Activated CD4-positive, alpha-beta T cell treated with anti-CD3 and anti-CD28 coated beads, Interleukin-2, Interleukin-4, amounts not matched to agents 100 ng/mL and 50 ng/mL, durations not matched to agents 16 hours and 8 hours (primary cell): ENCODE measurements at regions not wholly inside any gene's neighbourhood (a gene's known extent, or its start where the extent isn't known, plus 50 kb on each side); places are given as distances from the start of the nearest gene placed in this dataset.
"Not testable (repeated sequence)": the region's sequence is repeated elsewhere in the genome, so short reads cannot be mapped to it uniquely, and the experiment has no call there.

ENCODE experiments used
- DNase-seq: peaks from one replicate; pipeline ENCODE4 v3.0.0-alpha.2; 2020; ENCODE audit warnings: low spot score

GRCh38 chr6:152811785-152812184, 61.2 kb downstream of the VIP start:
- no peak for DNase-seq

- no peak for DNase-seq
Observed at GRCh38 chr6:152815230-152815872, 64.8 kb downstream of the VIP start.

DNA sequence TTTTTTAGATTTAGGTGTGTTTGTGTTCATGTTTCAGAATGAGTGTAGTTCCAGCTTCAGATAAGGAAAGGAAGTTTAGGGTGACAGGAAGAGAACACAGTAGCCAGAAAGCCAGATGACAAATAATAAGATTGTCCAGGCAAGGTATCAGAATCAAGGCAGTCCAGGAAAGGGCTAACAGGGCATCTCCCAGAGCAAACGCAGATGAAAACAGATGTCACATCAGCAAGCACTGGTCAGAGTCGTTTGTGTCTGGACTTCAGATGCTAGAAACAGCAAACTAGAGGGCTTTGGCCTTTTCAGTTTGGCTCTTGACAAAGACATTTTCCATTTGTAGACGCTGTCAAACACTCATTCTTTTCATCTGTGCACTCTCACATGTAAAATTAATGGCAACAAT, 65.5 kb downstream of the VIP start:
- no peak for DNase-seq

DNA sequence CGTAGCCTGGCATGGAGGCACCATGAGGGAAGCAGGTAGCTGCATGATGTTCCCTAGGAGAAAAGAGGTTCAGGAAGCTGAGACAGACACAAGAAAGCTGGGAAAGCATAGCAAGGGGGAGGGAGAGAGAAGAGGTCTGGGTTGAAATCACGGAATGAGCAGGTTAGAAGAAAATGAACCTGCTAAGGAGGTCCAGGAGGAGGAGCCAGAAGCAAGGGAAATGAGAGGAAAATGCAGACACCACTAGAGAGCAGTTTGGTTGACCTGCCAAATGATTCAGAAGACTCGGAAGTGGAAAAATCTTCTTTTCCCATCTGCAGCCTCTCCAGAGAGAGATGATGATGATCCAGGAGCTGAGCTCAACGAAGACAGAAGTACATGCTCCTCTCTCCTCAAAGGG, 70.9 kb downstream of the VIP start:
- no peak for DNase-seq

GRCh38 chr6:152824666-152825065, 74.1 kb downstream of the VIP start:
- DNase-seq = no peak

DNA sequence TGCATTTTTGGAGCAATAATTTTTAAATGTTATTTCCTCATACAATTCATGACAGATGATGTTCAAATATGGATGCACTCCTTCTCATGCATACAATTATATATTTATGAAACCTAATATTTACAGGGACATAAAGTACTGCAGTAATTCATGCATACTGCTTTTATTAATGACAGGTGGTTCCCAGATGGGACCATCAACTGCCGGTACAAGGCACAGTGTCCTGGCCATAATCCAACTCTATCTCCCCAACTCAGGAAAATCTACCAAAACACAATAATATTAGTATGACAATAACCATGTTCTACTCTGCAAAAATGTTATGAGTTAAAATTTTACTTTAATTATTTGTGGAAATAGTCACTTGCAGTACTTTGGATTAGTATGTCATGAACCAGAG, 77.8 kb downstream of the VIP start:
- no peak for DNase-seq

- DNase-seq = not testable (repeated sequence)
Observed at GRCh38 chr6:152834366-152834765, 83.8 kb downstream of the VIP start.

- no peak for DNase-seq
Observed at GRCh38 chr6:152836523-152836922, 85.9 kb downstream of the VIP start.

DNA sequence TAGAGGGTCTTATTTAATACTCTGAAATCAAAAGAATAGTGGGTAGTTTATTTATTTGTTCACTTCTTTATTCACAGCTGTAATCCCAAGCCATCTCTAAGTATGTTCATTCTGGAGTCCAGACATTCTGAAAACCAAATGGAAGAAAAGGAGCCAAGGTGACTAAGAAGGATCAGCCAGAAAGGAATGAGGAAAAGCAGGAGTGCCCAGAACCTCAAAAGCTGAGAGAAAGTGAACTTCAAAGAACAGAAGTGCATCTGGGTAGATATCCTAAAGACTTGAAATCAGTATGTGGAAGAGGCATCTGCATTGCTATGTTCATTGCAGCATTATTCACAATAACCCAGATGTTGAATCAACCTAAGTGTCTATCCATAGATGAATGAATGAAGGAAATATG, 94.8 kb downstream of the VIP start:
- no peak for DNase-seq

- no peak for DNase-seq
Observed at GRCh38 chr6:152846825-152847224, 96.2 kb downstream of the VIP start.

- DNase-seq = no peak
Observed at GRCh38 chr6:152848919-152849318, 98.3 kb downstream of the VIP start.

- no peak for DNase-seq
Observed at GRCh38 chr6:152854086-152854795, 103.6 kb downstream of the VIP start.

- DNase-seq = no peak
Observed at GRCh38 chr6:152858141-152858540, 107.5 kb downstream of the VIP start.

DNA sequence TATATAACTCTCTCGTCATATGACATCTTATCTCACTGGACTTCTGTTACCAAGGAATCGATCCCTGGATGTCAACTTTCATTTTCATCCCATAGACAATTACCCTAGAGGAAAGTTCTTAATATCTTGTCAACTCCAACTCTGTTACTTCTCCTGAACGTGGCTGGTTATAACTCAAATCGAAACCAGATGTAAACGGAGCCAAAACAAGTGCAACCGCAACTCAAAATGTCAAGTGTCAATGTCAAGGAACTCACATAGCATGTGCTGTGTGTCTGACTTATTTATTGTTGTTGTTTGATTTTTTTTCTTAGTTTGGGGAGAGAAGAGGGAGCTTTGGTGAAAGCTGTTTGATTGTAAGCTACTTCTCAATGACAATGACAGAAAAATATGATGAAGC, 108.6 kb downstream of the VIP start:
- no peak for DNase-seq

DNA sequence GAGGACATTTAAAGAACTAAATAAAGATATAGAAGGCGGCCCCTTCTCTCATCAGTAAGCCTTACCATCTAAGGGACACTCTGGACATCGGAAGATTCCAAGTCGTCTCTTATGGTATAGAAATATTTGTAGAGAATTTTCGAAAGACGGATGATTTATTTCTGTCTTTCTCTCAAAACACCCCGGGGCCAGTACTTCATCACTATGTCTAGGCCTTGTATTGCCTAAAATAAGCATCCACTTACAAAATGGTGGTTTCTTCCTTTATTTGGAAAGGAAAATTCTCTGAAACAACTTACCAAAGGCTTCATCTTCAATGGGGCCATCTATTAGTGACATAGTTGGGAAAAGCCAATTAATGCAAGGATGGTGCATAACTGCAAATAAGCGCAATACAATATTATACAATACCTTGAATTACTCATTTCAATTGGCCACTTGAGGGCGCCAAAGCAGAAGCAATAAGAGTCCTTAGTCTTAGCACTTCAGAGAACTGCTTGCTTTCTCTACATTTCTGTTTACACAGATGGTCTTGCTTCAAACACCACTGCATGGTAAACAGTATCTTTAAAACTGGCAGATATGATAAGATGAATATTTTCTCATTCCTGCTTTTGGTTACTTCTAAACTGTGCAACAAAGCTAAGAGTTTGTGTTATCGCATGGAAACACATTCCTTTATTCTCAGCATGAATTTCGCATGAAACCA, 113.2 kb downstream of the VIP start:
- peak; percentile 64 for DNase-seq

GRCh38 chr6:152874267-152874666, 108.6 kb downstream of the FBXO5 start:
- DNase-seq = no peak

- no peak for DNase-seq
Observed at GRCh38 chr6:152874846-152875568, 107.8 kb downstream of the FBXO5 start.

DNA sequence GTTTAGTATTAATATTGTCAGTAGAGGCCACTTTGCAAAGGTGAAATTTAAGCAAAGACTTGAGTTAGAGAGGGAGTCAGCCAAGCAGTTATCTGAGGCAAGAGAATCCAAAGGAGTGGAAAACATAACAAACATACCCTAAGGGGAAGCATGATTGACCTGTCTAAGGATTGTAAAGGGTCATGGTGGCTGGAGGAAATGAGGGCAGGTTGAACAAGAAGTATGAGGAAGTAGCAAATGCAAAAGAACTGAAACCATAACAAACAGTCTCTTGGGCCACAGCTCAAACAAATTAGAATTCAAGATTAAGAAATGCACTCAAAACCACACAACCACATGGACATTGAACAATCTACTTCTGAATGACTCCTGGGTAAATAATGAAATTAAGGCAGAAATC, 103.2 kb downstream of the FBXO5 start:
- no peak for DNase-seq

GRCh38 chr6:152893187-152893586, 89.7 kb downstream of the FBXO5 start:
- no peak for DNase-seq

DNA sequence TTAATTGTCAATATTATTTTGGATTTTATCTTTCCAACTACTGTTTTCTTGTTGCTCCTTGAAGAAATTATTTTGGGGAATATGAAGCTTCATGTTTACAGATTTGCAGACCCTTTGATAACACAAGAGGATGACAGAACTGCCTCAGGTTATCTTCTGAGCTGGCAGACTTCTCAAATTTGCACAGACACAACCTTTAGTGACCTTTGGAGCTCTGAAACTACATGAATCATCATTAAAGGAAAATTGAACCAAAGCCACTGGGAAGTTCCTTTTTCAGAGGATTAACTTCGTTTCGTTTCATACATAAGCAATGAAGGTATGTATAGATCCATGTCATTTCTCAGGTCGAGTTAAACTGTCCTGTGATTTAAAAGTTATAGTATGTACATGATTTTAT, 85.9 kb downstream of the FBXO5 start:
- no peak for DNase-seq

GRCh38 chr6:152897807-152898399, 84.9 kb downstream of the FBXO5 start:
- DNase-seq = peak; percentile 72

DNA sequence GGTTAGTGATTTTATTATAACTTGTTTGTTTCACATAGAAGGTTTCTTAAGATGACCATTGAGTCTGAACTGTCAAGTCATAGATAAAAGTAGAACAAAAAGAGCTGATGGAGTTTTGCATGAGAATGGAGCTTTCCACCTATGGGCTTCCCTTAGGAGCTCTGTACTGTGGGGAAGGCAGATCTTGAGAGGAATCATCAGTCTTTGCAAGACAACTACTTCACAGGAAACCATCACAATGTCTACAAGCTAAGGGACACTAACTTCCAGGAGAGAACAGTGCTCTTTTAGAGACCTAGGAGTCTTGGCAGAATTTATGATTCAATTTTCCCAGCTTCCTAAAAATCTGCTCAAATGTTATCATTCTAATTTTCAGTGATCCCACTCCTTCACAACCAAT, 78.2 kb downstream of the FBXO5 start:
- no peak for DNase-seq
